DND-41 (cell line): ENCODE measurements at regions not wholly inside any gene's neighbourhood (a gene's known extent, or its start where the extent isn't known, plus 50 kb on each side); places are given as distances from the start of the nearest gene placed in this dataset.

ENCODE experiments used
- ATAC-seq: fragments of 200-7000 bp; cut with Tn5 transposase; 3 replicates; pipeline ENCODE4 v1.9.1; 2021; ENCODE audit warnings: low read depth; ENCODE audit not compliant: insufficient read depth
- DNase-seq: peaks from one replicate; pipeline ENCODE4 v3.0.0-alpha.2; 2020
- H2AFZ ChIP-seq: 2 replicates; pipeline ENCODE4 v1.6.0; 2012; ENCODE audit warnings: low read depth, low read length
- H3K27ac ChIP-seq: 2 replicates; pipeline ENCODE4 v1.5.1; 2012; ENCODE audit warnings: low read length, inconsistent platforms
- H3K27me3 ChIP-seq: fragments of 200-600 bp; sonication (generic); 2 replicates; pipeline ENCODE4 v1.6.0; 2012; ENCODE audit warnings: low read length, mild to moderate bottlenecking, inconsistent platforms; ENCODE audit not compliant: insufficient read depth, poor library complexity
- H3K36me3 ChIP-seq: 2 replicates; pipeline ENCODE4 v1.5.1; 2012; ENCODE audit warnings: low read length, inconsistent platforms; ENCODE audit not compliant: insufficient read depth
- H3K4me1 ChIP-seq: 2 replicates; pipeline ENCODE4 v1.5.1; 2012; ENCODE audit warnings: mild to moderate bottlenecking, low read length; ENCODE audit not compliant: insufficient read depth
- H3K4me2 ChIP-seq: 2 replicates; pipeline ENCODE4 v1.6.0; 2012; ENCODE audit warnings: mild to moderate bottlenecking, moderate library complexity, low read length, inconsistent platforms; ENCODE audit not compliant: insufficient read depth
- H3K4me3 ChIP-seq, 2 experiments: fragments of 200-600 bp in 1 of 2; shearing (Covaris generic) in 1 of 2; 2 replicates each; pipeline ENCODE4 v1.5.1; 2012 to 2016; ENCODE audit warnings: inconsistent platforms in 2 of 2, low read length in 2 of 2, mild to moderate bottlenecking in 2 of 2, low read depth in 1 of 2, moderate library complexity in 1 of 2
- H3K79me2 ChIP-seq: 2 replicates; pipeline ENCODE4 v1.6.0; 2012; ENCODE audit warnings: low read length, inconsistent platforms; ENCODE audit not compliant: insufficient read depth
- H3K9ac ChIP-seq: 2 replicates; pipeline ENCODE4 v1.6.0; 2012; ENCODE audit warnings: low read depth, mild to moderate bottlenecking, inconsistent platforms, low read length, moderate library complexity
- H3K9me3 ChIP-seq: 2 replicates; pipeline ENCODE4 v1.5.1; 2012; ENCODE audit warnings: low read length, moderate library complexity, mild to moderate bottlenecking, inconsistent platforms; ENCODE audit not compliant: insufficient read depth, severe bottlenecking
- H4K20me1 ChIP-seq: 2 replicates; pipeline ENCODE4 v1.6.0; 2012; ENCODE audit warnings: low read length; ENCODE audit not compliant: insufficient read depth
- EZH2 ChIP-seq: IDR thresholded peaks from 3 replicates; pipeline ENCODE4 v1.6.1; 2012; ENCODE audit warnings: borderline replicate concordance, low read depth, mild to moderate bottlenecking, moderate library complexity, low read length, inconsistent platforms; ENCODE audit not compliant: severe bottlenecking
- TF ChIP-seq, protein P1 (sequence below): IDR thresholded peaks from 2 replicates; pipeline ENCODE4 v1.5.1; 2012; ENCODE audit warnings: borderline replicate concordance, low read length, moderate library complexity, mild to moderate bottlenecking; ENCODE audit not compliant: poor library complexity, severe bottlenecking; ENCODE audit errors: extremely low read depth

DNA sequence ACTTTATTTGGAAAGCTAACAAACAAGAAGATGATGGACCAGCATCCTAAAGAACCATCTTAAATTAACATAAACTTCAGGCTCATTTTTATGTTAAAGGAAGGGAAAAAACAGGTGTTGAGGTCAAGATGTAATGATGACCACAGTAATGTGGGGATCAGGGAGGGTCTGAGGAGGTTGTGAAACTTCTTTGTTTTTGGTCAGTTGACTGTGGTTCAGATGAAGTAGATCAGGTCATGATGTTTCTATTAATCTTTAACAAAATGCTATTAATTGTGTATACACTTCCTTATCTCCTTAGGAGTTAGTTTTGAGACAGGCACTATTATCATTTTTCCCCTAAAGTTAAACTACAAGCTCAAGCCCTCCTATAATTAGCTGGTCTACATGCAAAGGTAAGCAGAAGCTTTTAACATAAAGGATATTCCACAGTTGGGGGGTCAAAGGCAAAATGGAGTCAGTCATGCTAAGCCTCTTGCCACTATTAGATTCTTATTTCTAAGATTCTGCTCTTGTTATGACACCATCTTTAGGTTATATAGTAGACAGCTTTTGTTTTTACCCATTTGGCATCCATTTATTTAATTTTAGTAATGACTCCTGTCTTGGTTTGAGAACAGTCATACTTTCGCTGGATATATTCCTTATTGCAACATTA is 800.1 kb upstream of the PCDH9 start:
- Histone ChIP-seq H3K27me3 (no peaks in the 10 kb centered on the region), H3K4me3 (no peak overlapping the region), H3K27ac (no peak overlapping the region), H2AFZ (no peak overlapping the region), H3K36me3 (no peaks in the 10 kb centered on the region), H3K9me3 (no peaks in the 10 kb centered on the region), H3K79me2 (no peaks in the 10 kb centered on the region), H3K9ac (no peak overlapping the region), H3K4me1 (no peaks in the 10 kb centered on the region), H4K20me1 (no peaks in the 10 kb centered on the region), H3K4me2 (no peak overlapping the region)
- TF ChIP-seq, protein P1, sequence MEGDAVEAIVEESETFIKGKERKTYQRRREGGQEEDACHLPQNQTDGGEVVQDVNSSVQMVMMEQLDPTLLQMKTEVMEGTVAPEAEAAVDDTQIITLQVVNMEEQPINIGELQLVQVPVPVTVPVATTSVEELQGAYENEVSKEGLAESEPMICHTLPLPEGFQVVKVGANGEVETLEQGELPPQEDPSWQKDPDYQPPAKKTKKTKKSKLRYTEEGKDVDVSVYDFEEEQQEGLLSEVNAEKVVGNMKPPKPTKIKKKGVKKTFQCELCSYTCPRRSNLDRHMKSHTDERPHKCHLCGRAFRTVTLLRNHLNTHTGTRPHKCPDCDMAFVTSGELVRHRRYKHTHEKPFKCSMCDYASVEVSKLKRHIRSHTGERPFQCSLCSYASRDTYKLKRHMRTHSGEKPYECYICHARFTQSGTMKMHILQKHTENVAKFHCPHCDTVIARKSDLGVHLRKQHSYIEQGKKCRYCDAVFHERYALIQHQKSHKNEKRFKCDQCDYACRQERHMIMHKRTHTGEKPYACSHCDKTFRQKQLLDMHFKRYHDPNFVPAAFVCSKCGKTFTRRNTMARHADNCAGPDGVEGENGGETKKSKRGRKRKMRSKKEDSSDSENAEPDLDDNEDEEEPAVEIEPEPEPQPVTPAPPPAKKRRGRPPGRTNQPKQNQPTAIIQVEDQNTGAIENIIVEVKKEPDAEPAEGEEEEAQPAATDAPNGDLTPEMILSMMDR, result no peak
- TF ChIP-seq EZH2, result no peak
- ATAC-seq (no peak), DNase-seq (no peak)

DNA sequence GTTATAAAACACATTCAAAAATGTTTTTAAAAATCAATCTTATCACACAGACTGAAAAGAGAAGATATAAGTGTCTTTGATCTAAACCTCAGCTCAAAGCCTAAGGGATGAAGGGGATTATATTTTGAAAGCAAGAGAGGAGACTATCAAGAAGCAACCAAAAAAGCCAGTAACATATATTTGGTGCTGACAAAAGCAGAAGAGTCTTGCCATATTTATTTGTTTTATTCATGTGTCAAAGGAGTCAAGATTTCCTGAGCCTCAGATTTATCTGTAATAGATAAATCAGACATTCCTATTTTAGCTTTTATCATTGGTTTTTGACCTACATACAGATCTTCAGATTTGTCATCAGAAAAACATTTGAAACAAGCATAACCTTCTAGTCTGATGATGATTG is 798.6 kb upstream of the PCDH9 start:
- Histone ChIP-seq H3K9me3 (no peaks in the 10 kb centered on the region), H3K27ac (no peak overlapping the region), H3K27me3 (no peaks in the 10 kb centered on the region), H3K4me2 (no peak overlapping the region), H4K20me1 (no peaks in the 10 kb centered on the region), H3K36me3 (no peaks in the 10 kb centered on the region), H3K9ac (no peak overlapping the region), H2AFZ (no peak overlapping the region), H3K4me1 (no peaks in the 10 kb centered on the region), H3K79me2 (no peaks in the 10 kb centered on the region), H3K4me3 (no peak overlapping the region)
- ATAC-seq, result no peak
- TF ChIP-seq EZH2, result no peak
- TF ChIP-seq, protein P1, result no peak
- DNase-seq, result no peak

DNA sequence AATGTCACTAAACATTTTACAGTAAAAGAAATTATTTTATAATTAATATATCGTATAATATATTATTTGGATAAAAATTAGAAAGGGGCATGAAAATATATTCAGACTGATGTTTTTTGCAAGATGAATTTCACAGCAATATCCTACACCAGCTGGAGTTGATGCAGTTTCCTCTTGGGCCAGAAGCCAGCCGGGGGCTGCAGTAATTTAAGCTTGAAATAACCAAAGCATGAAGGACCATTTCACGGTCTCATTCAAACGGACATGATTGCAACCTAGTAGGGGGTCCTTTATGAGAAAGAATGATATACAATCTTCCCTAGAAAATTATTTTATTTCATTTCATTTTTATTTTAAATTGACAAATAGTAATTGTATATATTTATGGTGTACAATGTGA is 797.2 kb upstream of the PCDH9 start:
- Histone ChIP-seq H4K20me1 (no peaks in the 10 kb centered on the region), H3K27ac (no peak overlapping the region), H3K9me3 (no peaks in the 10 kb centered on the region), H3K4me3 (no peak overlapping the region), H2AFZ (no peak overlapping the region), H3K4me1 (no peaks in the 10 kb centered on the region), H3K4me2 (no peak overlapping the region), H3K9ac (no peak overlapping the region), H3K36me3 (no peaks in the 10 kb centered on the region), H3K79me2 (no peaks in the 10 kb centered on the region), H3K27me3 (no peaks in the 10 kb centered on the region)
- DNase-seq (no peak), ATAC-seq (no peak)
- TF ChIP-seq EZH2, result no peak
- TF ChIP-seq, protein P1, result no peak
